Gastroesophageal sphincter (tissue), 4 donors: ENCODE measurements at regions not wholly inside any gene's neighbourhood (a gene's known extent, or its start where the extent isn't known, plus 50 kb on each side); places are given as distances from the start of the nearest gene placed in this dataset.

Experiments
- ATAC-seq: fragments of 150-250 bp; one replicate; pipeline ENCODE4 v1.9.1; 2016; ENCODE audit warnings: mild to moderate bottlenecking, moderate library complexity
- H3K27ac ChIP-seq, 4 donors: fragments of 200-600 bp; sonication (generic) in 3 of 4; 1 replicate in 3 of 4; 2 replicates in 1 of 4; pipeline ENCODE4 v1.5.1; 2016 to 2019
- H3K27me3 ChIP-seq: fragments of 200-600 bp; sonication (generic); one replicate; pipeline ENCODE4 v1.5.1; 2019
- H3K36me3 ChIP-seq, 2 donors: fragments of 200-600 bp; sonication (generic); one replicate each; pipeline ENCODE4 v1.5.1; 2019; ENCODE audit warnings: control low read depth in 1 of 2
- H3K4me1 ChIP-seq, 3 donors: fragments of 200-600 bp; sonication (generic); 1 replicate in 2 of 3; 2 replicates in 1 of 3; pipeline ENCODE4 v1.5.1; 2016 to 2019; ENCODE audit warnings: control low read depth in 2 of 3
- H3K4me3 ChIP-seq, 2 donors: fragments of 200-600 bp; sonication (generic); one replicate each; pipeline ENCODE4 v1.5.1; 2019; ENCODE audit warnings: mild to moderate bottlenecking in 1 of 2, moderate library complexity in 1 of 2
- H3K9me3 ChIP-seq, 3 donors: fragments of 200-600 bp; sonication (generic); one replicate each; pipeline ENCODE4 v1.5.1; 2017 to 2019; ENCODE audit warnings: control low read depth in 2 of 3
- CTCF ChIP-seq, 4 experiments: fragments of 200-600 bp in 2 of 4; fragments of 450-650 bp in 2 of 4; sonication (generic) in 1 of 4; IDR thresholded peaks; one replicate each; pipeline ENCODE4 v1.5.1; 2017 to 2019; ENCODE audit warnings: antibody characterized with exemption in 4 of 4, mild to moderate bottlenecking in 2 of 4, moderate library complexity in 2 of 4
- EP300 ChIP-seq: sonication (generic); formaldehyde crosslinking; IDR thresholded peaks from one replicate; pipeline ENCODE4 v1.6.1; 2017; ENCODE audit warnings: antibody characterized with exemption, mild to moderate bottlenecking
- POLR2A ChIP-seq, 2 donors: fragments of 450-650 bp; IDR thresholded peaks; one replicate each; pipeline ENCODE4 v1.6.1; 2017; ENCODE audit warnings: antibody characterized with exemption in 2 of 2, mild to moderate bottlenecking in 2 of 2, moderate library complexity in 1 of 2
- POLR2AphosphoS5 ChIP-seq: sonication (generic); formaldehyde crosslinking; IDR thresholded peaks from one replicate; pipeline ENCODE4 v1.6.1; 2017; ENCODE audit warnings: antibody characterized with exemption
- WGBS, 2 donors: methylation state at CpG; one replicate each; pipeline ENCODE4 v1.1.5; 2018; ENCODE audit warnings: low coverage in 1 of 2; 5-methylcytosine and 5-hydroxymethylcytosine counted together

- Histone ChIP-seq H3K27me3 (peaks cover 74% of the 10 kb centered on the region), H3K27ac (no peak overlapping the region), H3K4me1 (no peaks in the 10 kb centered on the region), H3K36me3 (no peaks in the 10 kb centered on the region), H3K9me3 (no peaks in the 10 kb centered on the region), H3K4me3 (no peak overlapping the region)
- WGBS, 2 donors: 76 to 81% methylated on average over 4 to 6 of the region's 15 CpGs
- TF ChIP-seq EP300: no peak
- no peak for ATAC-seq
Observed at GRCh38 chr5:171647043-171647903, 138.3 kb upstream of the SMIM23 start.

DNA sequence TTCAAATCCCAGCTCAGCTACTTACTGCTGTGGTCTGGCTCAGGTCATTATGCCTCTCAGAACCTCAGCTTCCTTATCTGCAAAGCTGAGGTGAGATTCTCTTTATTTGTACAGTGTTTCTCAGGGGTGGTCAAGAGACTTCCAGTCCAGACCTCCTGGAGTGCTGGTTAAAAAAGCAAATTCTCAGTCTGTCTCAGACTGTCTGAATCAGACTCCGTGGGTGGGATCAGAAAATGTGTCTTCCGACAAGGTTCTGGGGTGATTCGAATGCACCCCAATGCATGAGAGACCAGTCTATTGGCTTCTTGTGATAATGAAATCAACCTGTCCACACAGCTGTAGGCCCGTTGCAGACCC is 137.7 kb upstream of the SMIM23 start:
- no peak for ATAC-seq
- no peaks in the 10 kb centered on the region for H3K36me3 ChIP-seq
- no peak overlapping the region for H3K4me3 ChIP-seq
- no peak overlapping the region for H3K27ac ChIP-seq
- no peaks in the 10 kb centered on the region for H3K9me3 ChIP-seq
- H3K4me1 ChIP-seq: no peaks in the 10 kb centered on the region
- no peak for TF ChIP-seq CTCF (IDR thresholded peaks at IDR 0.05)
- no peak for TF ChIP-seq EP300
- TF ChIP-seq POLR2A (IDR thresholded peaks at IDR 0.05): no peak
- TF ChIP-seq POLR2AphosphoS5: no peak
- peaks cover 80% of the 10 kb centered on the region for H3K27me3 ChIP-seq
- WGBS, 2 donors: 76 to 80% methylated on average over 2 to 3 of the region's 4 CpGs

- TF ChIP-seq POLR2A (IDR thresholded peaks at IDR 0.05) (no peak), POLR2AphosphoS5 (no peak), CTCF (IDR thresholded peaks at IDR 0.05) (no peak), EP300 (no peak)
- no peaks in the 10 kb centered on the region for H3K4me1 ChIP-seq
- 65 to 77% methylated on average over 4 to 6 of the region's 10 CpGs for WGBS, 2 donors
- H3K4me3 ChIP-seq: no peak overlapping the region
- ATAC-seq: no peak
- H3K36me3 ChIP-seq: no peaks in the 10 kb centered on the region
- H3K27me3 ChIP-seq: peaks cover 84% of the 10 kb centered on the region
- no peak overlapping the region for H3K27ac ChIP-seq
- peaks cover 0 to 3% (median 0%) of the 10 kb centered on the region in 3 donors for H3K9me3 ChIP-seq
Observed at GRCh38 chr5:171648279-171649074, 137.1 kb upstream of the SMIM23 start.

GRCh38 chr5:171649075-171649401 is 136.6 kb upstream of the SMIM23 start:
- Histone ChIP-seq H3K9me3 (peaks cover 0 to 9% (median 0%) of the 10 kb centered on the region in 3 donors), H3K4me1 (no peaks in the 10 kb centered on the region), H3K4me3 (no peak overlapping the region), H3K27ac (no peak overlapping the region), H3K27me3 (peaks cover 79% of the 10 kb centered on the region), H3K36me3 (no peaks in the 10 kb centered on the region)
- 67 to 79% methylated on average over 1 to 3 of the region's 3 CpGs for WGBS, 2 donors
- no peak for ATAC-seq
- TF ChIP-seq CTCF (IDR thresholded peaks at IDR 0.05): no peak
- TF ChIP-seq EP300: no peak
- TF ChIP-seq POLR2A (IDR thresholded peaks at IDR 0.05): no peak
- TF ChIP-seq POLR2AphosphoS5: no peak

GRCh38 chr5:171650597-171650996 is 135.0 kb upstream of the SMIM23 start:
- 73 to 90% methylated on average over 4 to 7 of the region's 8 CpGs for WGBS, 2 donors

More at GRCh38 chr5:171650597-171650996, 135.0 kb upstream of the SMIM23 start:
- Histone ChIP-seq H3K27ac (no peak overlapping the region), H3K9me3 (peaks cover 0 to 12% (median 0%) of the 10 kb centered on the region in 3 donors), H3K27me3 (peaks cover 63% of the 10 kb centered on the region), H3K36me3 (no peaks in the 10 kb centered on the region), H3K4me1 (no peaks in the 10 kb centered on the region), H3K4me3 (no peak overlapping the region)
- TF ChIP-seq POLR2A (IDR thresholded peaks at IDR 0.05): no peak
- TF ChIP-seq POLR2AphosphoS5: no peak
- no peak for TF ChIP-seq CTCF (IDR thresholded peaks at IDR 0.05)
- no peak for TF ChIP-seq EP300
- no peak for ATAC-seq
